Small intestine (tissue), 7 donors: ENCODE measurements at regions not wholly inside any gene's neighbourhood (a gene's known extent, or its start where the extent isn't known, plus 50 kb on each side); places are given as distances from the start of the nearest gene placed in this dataset.
"Not testable (repeated sequence)": the region's sequence is repeated elsewhere in the genome, so short reads cannot be mapped to it uniquely, and the experiment has no call there.

ENCODE experiments used
- DNase-seq, 2 donors: peaks; one replicate each; pipeline versions ENCODE4 v3.0.0 to v3.0.0-alpha.2; 2013
- FAIRE-seq: peaks from 2 replicates; lab custom pipeline; 2012; peaks lifted over from hg19 to GRCh38; lab: Jason Lieb, UNC
- H3K27ac ChIP-seq, 3 donors: one replicate each; pipeline ENCODE4 v1.5.1; 2013; ENCODE audit warnings: low read length in 2 of 3, mild to moderate bottlenecking in 2 of 3, control low read depth in 1 of 3, inconsistent platforms in 1 of 3, low read depth in 1 of 3, moderate library complexity in 1 of 3
- H3K27me3 ChIP-seq, 3 donors: one replicate each; pipeline ENCODE4 v1.6.1; 2013; ENCODE audit warnings: low read length in 3 of 3, inconsistent platforms in 1 of 3; ENCODE audit not compliant: control insufficient read depth in 3 of 3, insufficient read depth in 3 of 3
- H3K36me3 ChIP-seq, 3 donors: one replicate each; pipeline ENCODE4 v1.6.1; 2013; ENCODE audit warnings: low read length in 3 of 3, inconsistent platforms in 1 of 3, low read depth in 1 of 3, mild to moderate bottlenecking in 1 of 3, moderate library complexity in 1 of 3; ENCODE audit not compliant: control insufficient read depth in 3 of 3, insufficient read depth in 2 of 3
- H3K4me1 ChIP-seq, 3 donors: one replicate each; pipeline ENCODE4 v1.6.1; 2013; ENCODE audit warnings: low read length in 2 of 3, inconsistent platforms in 1 of 3, low read depth in 1 of 3, mild to moderate bottlenecking in 1 of 3, moderate library complexity in 1 of 3; ENCODE audit not compliant: control insufficient read depth in 3 of 3, insufficient read depth in 2 of 3
- H3K4me3 ChIP-seq, 3 donors: one replicate each; pipeline ENCODE4 v1.5.1; 2013; ENCODE audit warnings: low read length in 3 of 3, control low read depth in 1 of 3, inconsistent platforms in 1 of 3, low read depth in 1 of 3, mild to moderate bottlenecking in 1 of 3, moderate library complexity in 1 of 3
- H3K9me3 ChIP-seq, 2 donors: one replicate each; pipeline ENCODE4 v1.6.1; 2013; ENCODE audit warnings: low read depth in 1 of 2, low read length in 1 of 2; ENCODE audit not compliant: control insufficient read depth in 2 of 2, insufficient read depth in 1 of 2
- WGBS, 3 donors: extraction: QIAGEN DNeasy Blood & Tissue Kit; methylation state at CpG; one replicate each; pipeline ENCODE4 v1.1.7; 2013; 5-methylcytosine and 5-hydroxymethylcytosine counted together
- donor health status: healthy with polysubstance abuse.
- donor health status: control.
- donor health status: control.
- donor health status: Bipolar disorder and iron deficiency.
- donor health status: healthy.

DNA sequence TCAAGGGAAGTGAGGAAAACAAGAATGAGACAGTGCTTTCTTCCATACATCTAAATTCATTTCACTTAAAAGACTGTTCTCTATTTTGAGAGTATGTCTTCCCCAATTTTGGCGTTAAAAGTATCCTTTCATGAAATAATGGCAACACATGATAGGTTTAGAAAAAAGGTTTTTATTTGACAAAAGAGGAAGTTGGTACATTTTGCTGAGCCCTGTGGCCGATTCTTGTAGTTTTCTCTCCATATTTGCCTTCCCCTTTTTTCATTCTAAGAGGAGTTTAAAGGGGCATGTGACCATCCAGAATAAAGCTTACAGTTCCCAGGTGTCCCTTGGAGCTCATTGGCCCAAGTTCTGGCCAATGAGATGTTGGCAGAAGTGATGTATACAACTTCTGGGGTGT, 140.4 kb upstream of the KCNE2 start:
- DNase-seq: no peak
- no peak for FAIRE-seq

DNA sequence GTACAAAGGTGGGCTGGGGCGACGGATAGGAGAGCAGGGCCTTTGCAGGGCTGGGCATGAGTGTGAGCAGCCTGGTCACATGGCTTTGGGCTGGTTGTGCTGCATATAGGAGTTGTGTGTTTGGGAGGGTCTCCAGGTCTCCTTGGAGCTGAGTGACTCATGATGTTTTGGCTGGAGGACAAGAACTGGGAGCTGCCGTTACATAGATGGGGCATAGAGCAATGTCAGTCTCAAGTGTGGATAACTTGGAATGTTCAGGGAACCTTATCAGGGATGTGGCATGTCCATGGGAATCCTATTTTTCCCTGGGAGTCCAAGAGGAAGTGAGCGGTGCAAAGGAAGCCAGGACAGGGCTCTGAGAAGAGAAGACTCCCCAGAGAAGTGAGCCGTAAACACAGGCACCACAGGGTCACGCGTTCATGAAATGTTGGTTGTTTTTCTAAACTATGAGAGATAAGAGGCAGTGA, 136.4 kb upstream of the KCNE2 start:
- Histone ChIP-seq H3K4me1 (no peaks in the 10 kb centered on the region), H3K36me3 (no peaks in the 10 kb centered on the region), H3K27ac (no peak overlapping the region), H3K27me3 (no peaks in the 10 kb centered on the region), H3K9me3 (no peaks in the 10 kb centered on the region), H3K4me3 (no peak overlapping the region)
- 67 to 82% (median 74%) methylated on average over 7 of the region's 7 CpGs for WGBS, 3 donors
- FAIRE-seq (no peak), DNase-seq (no peak)

More for the DNA sequence above, 140.4 kb upstream of the KCNE2 start:
- Histone ChIP-seq H3K4me1 (no peaks in the 10 kb centered on the region), H3K4me3 (no peak overlapping the region), H3K36me3 (no peaks in the 10 kb centered on the region), H3K9me3 (no peaks in the 10 kb centered on the region), H3K27ac (no peak overlapping the region), H3K27me3 (no peaks in the 10 kb centered on the region)
- WGBS, 3 donors: 72 to 84% (median 79%) methylated on average over 2 of the region's 2 CpGs

DNA sequence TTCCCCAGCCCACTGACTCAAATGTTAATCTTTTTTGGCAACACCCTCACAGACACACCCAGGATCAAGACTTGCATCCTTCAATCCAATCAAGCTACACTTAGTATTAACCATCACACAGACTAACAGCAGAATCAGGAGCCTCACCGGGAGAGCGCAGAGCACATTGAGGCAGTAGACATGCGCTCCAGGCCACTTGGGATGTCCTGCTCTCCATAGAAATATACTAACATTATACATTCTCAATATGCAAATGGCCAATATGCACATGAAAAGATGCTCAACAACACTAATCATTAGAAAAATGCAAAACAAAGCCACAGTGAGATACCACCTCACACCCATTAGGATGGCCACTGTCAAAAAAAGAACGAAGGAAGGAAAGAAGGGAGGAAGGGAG, 135.0 kb upstream of the KCNE2 start:
- 90 to 97% (median 94%) methylated on average over 4 of the region's 4 CpGs for WGBS, 3 donors
- DNase-seq (no peak), FAIRE-seq (no peak)
- Histone ChIP-seq H3K36me3 (no peaks in the 10 kb centered on the region), H3K4me1 (no peaks in the 10 kb centered on the region), H3K9me3 (no peaks in the 10 kb centered on the region), H3K27me3 (no peaks in the 10 kb centered on the region), H3K4me3 (no peak overlapping the region), H3K27ac (no peak overlapping the region)

DNA sequence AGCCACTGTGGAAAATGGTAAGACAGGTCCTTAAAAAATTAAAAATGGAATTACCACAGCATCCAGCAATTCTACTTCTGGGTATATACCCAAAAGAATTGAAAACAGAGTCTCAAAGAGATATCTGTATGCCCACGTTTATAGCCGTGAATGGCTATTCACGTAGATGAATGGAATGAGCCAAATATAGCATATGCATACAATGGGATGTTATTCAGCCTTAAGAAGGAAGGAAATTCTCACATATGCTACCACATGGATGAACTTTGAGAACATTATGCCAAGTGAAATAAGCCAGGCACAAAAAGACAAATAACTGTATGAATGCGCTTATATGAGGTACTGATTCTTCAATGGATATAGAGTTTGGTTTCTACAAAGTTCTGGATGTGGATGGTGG, 134.5 kb upstream of the KCNE2 start:
- 64 to 94% (median 83%) methylated on average over 4 of the region's 4 CpGs for WGBS, 3 donors
- FAIRE-seq: no peak
- H3K27ac ChIP-seq: no peak overlapping the region
- no peaks in the 10 kb centered on the region for H3K27me3 ChIP-seq
- no peaks in the 10 kb centered on the region for H3K36me3 ChIP-seq
- no peak overlapping the region for H3K4me3 ChIP-seq
- H3K4me1 ChIP-seq: no peaks in the 10 kb centered on the region
- H3K9me3 ChIP-seq: no peaks in the 10 kb centered on the region
- DNase-seq: no peak

DNA sequence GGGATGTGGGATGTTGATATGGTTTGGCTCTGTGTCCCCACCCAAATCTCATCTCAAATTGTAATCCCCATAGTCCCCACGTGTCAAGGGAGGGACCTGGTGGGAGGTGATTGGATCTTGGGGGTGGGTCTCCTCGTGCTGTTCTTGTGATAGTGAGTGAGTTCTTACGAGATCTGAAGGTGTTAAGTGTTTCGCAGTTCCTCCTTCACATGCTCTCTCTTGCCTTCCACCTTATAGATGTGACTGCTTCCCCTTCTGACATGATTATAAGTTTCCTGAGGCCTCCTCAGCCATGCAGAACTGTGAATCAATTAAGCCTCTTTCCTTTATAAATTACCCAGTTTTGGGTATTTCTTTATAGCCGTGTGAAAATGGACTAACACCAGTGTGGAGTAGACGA, 130.1 kb upstream of the KCNE2 start:
- H3K4me3 ChIP-seq, H3K4me1 ChIP-seq, H3K27ac ChIP-seq, H3K27me3 ChIP-seq, FAIRE-seq, H3K36me3 ChIP-seq, H3K9me3 ChIP-seq, DNase-seq: not testable (repeated sequence)
- 74 to 78% (median 77%) methylated on average over 6 of the region's 6 CpGs for WGBS, 3 donors

DNA sequence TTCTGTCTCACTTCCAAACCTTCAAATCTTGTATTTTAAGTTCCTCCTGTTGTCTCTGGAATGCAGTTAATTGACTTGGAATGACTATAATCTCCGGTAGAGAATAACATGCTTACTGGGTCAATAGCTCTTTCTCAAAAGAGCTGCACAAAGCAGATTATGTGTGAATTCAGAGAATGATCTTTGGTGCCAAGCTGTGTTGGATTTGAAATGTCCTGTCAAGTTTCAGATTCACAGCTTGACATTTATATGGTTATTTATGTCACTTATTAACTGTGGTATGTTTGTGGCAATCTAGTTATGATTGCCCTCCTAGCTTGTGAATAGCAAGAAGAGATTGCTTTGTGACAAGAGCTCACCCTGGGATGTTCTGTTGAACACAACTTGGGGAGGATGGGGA, 128.3 kb upstream of the KCNE2 start:
- FAIRE-seq: no peak

DNA sequence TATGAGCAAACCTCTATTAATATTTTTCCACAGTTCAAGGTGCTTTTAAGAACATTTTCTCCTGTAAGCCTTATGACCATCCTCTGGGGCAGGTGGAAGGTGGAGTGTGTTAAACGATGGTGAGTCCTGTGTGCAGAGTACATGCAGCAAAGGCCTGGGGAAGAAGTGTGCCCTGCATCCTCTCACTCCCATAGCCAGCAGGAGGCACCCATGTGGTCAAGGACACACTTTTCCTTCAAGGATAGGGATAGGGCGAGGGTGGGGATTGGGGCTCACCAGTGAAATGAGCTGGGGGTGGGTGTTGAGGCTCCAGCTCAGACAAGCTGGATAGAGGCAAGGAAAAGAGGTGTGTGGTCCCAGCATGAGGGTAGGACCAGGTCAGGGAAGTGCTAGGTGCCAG, 120.8 kb upstream of the KCNE2 start:
- no peaks in the 10 kb centered on the region for H3K36me3 ChIP-seq
- no peak for FAIRE-seq
- DNase-seq: no peak
- H3K9me3 ChIP-seq: peaks cover 0 to 10% of the 10 kb centered on the region in 2 donors
- 71 to 75% (median 72%) methylated on average over 2 of the region's 2 CpGs for WGBS, 3 donors
- no peaks in the 10 kb centered on the region for H3K4me1 ChIP-seq
- no peak overlapping the region for H3K27ac ChIP-seq
- peaks cover 0 to 2% (median 0%) of the 10 kb centered on the region in 3 donors for H3K27me3 ChIP-seq
- no peak overlapping the region for H3K4me3 ChIP-seq

More for the DNA sequence above, 128.3 kb upstream of the KCNE2 start:
- H3K27me3 ChIP-seq: peaks cover 0 to 2% (median 0%) of the 10 kb centered on the region in 3 donors
- no peaks in the 10 kb centered on the region for H3K4me1 ChIP-seq
- H3K4me3 ChIP-seq: no peak overlapping the region
- H3K9me3 ChIP-seq: no peaks in the 10 kb centered on the region
- 9 to 34% (median 14%) methylated on average over 1 of the region's 1 CpG for WGBS, 3 donors
- no peaks in the 10 kb centered on the region for H3K36me3 ChIP-seq
- DNase-seq: peak in 1 of 2 donors; percentile 32
- H3K27ac ChIP-seq: no peak overlapping the region

DNA sequence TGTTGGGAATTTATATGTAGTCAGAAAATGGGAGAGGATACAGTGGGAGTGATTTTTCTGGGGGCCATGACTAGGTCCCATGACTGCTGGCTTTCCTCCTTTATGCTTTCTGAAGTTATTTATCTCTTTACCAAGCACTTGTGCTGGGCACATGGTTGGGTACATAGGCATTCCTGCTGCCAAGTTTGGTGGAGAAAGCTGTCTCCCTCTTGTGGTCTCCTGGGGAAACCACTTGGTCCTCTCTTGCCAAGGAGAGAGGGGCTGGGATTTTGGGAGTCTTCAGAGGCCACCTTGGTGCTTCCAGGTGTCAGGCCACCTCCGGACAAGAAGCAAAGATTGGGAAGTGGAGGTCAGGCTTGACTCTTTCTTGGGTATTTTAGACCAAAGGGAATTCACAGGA, 120.2 kb upstream of the KCNE2 start:
- Histone ChIP-seq H3K4me1 (no peaks in the 10 kb centered on the region), H3K27ac (no peak overlapping the region), H3K4me3 (no peak overlapping the region), H3K27me3 (peaks cover 0 to 2% (median 0%) of the 10 kb centered on the region in 3 donors), H3K36me3 (no peaks in the 10 kb centered on the region), H3K9me3 (peaks cover 0 to 12% of the 10 kb centered on the region in 2 donors)
- 59 to 90% (median 88%) methylated on average over 1 of the region's 1 CpG for WGBS, 3 donors
- DNase-seq (peak; percentile 32 to 39), FAIRE-seq (no peak)

DNA sequence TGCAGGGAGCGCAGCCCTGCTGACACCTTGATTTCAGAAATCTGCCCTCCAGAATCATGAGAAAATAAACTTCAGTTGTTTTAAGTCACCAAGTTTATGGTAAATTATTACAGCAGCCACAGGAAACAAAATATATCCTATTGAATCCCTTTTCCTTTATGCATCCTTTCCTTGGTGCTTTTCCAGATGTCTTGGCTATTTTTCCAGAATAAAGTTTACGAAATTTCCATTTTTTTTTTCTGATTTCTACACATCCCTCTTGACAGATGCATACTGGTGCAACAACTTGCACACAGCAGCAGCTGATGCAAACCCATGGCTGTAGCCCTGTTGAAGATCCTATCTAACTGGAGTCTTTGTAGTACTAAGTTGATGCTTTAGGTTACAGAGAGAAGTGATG, 111.1 kb upstream of the KCNE2 start:
- 78 to 83% (median 78%) methylated on average over 2 of the region's 2 CpGs for WGBS, 3 donors
- no peak overlapping the region for H3K4me3 ChIP-seq
- DNase-seq (no peak), FAIRE-seq (no peak)
- no peaks in the 10 kb centered on the region for H3K27me3 ChIP-seq
- no peak overlapping the region for H3K27ac ChIP-seq
- no peaks in the 10 kb centered on the region for H3K36me3 ChIP-seq
- no peaks in the 10 kb centered on the region for H3K4me1 ChIP-seq
- H3K9me3 ChIP-seq: peaks cover 0 to 20% of the 10 kb centered on the region in 2 donors
